Uterus (tissue), 2 donors: ENCODE measurements at regions not wholly inside any gene's neighbourhood (a gene's known extent, or its start where the extent isn't known, plus 50 kb on each side); places are given as distances from the start of the nearest gene placed in this dataset.

Source experiments
- POLR2A ChIP-seq, 2 donors: fragments of 450-650 bp; IDR thresholded peaks; one replicate each; pipeline ENCODE4 v1.6.1; 2016; ENCODE audit warnings: antibody characterized with exemption in 2 of 2, mild to moderate bottlenecking in 1 of 2, moderate library complexity in 1 of 2
- TF ChIP-seq, protein P1 (sequence below), 4 experiments: fragments of 200-600 bp in 2 of 4; fragments of 450-650 bp in 2 of 4; sonication (generic) in 2 of 4; IDR thresholded peaks; one replicate each; pipeline ENCODE4 v1.5.1; 2016 to 2019; ENCODE audit warnings: antibody characterized with exemption in 4 of 4, mild to moderate bottlenecking in 2 of 4, moderate library complexity in 1 of 4

- TF ChIP-seq, protein P1, sequence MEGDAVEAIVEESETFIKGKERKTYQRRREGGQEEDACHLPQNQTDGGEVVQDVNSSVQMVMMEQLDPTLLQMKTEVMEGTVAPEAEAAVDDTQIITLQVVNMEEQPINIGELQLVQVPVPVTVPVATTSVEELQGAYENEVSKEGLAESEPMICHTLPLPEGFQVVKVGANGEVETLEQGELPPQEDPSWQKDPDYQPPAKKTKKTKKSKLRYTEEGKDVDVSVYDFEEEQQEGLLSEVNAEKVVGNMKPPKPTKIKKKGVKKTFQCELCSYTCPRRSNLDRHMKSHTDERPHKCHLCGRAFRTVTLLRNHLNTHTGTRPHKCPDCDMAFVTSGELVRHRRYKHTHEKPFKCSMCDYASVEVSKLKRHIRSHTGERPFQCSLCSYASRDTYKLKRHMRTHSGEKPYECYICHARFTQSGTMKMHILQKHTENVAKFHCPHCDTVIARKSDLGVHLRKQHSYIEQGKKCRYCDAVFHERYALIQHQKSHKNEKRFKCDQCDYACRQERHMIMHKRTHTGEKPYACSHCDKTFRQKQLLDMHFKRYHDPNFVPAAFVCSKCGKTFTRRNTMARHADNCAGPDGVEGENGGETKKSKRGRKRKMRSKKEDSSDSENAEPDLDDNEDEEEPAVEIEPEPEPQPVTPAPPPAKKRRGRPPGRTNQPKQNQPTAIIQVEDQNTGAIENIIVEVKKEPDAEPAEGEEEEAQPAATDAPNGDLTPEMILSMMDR (IDR thresholded peaks at IDR 0.05), result no peak
- TF ChIP-seq POLR2A (IDR thresholded peaks at IDR 0.05), result no peak
Measured at GRCh38 chr2:16075045-16076012, 135.0 kb downstream of the MYCN start.
